Stimulated activated CD4-positive, alpha-beta T cell treated with anti-CD3 and anti-CD28 coated beads, Interleukin-2, amount 100 ng/mL, for 4 hours (primary cell): ENCODE measurements at regions not wholly inside any gene's neighbourhood (a gene's known extent, or its start where the extent isn't known, plus 50 kb on each side); places are given as distances from the start of the nearest gene placed in this dataset.
"Not testable (repeated sequence)": the region's sequence is repeated elsewhere in the genome, so short reads cannot be mapped to it uniquely, and the experiment has no call there.

ENCODE experiments used
- DNase-seq: peaks from one replicate; pipeline ENCODE4 v3.0.0-alpha.2; 2020; ENCODE audit warnings: low read depth

DNA sequence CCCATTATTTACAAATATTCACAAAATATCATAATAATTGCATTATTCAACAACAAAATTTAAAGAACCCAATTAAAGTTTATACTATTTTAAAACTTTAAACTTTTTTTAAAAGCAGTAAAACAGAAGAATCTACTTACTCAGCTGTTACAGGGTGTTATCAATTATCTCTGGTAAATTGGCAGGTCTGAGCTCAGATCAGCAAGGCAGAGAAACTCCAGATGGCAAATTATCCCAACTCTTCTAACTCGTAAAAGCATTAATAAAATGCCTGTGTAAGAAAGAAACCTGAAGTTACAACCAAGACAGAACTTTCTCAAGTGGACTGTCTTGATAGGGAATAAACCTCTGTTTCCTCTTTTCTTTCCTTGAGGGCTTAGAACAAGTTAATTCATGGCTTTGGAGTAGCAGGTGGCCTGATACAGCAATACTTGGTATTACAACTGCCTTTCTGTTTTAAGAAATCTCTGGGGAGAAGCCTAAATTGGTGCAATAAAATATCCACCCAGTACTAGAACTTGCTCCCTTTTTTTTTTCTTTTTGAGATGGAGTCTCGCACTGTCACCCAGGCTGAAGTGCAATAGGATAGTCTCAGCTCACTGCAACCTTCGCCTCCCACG is 275.3 kb upstream of the MKLN1 start:
- DNase-seq: no peak

DNA sequence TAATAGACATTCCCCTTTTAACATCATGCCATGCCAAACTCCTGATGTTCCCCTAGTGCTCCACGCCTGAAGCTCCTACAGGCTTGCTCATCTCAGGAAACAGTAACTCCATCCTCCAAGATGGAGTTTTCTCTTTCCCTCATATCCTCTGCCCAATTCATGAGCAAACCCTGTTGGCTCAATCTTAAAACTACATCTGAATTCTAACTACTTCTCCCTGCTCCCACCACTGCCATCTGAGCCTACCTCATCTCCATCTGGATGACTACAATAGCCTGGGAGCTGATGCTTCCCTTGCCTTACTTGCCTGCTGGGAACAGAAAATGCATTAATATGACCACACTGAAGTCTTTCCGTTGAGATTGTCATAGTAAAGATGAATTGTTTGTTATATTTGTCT is 271.7 kb upstream of the MKLN1 start:
- DNase-seq: no peak

DNA sequence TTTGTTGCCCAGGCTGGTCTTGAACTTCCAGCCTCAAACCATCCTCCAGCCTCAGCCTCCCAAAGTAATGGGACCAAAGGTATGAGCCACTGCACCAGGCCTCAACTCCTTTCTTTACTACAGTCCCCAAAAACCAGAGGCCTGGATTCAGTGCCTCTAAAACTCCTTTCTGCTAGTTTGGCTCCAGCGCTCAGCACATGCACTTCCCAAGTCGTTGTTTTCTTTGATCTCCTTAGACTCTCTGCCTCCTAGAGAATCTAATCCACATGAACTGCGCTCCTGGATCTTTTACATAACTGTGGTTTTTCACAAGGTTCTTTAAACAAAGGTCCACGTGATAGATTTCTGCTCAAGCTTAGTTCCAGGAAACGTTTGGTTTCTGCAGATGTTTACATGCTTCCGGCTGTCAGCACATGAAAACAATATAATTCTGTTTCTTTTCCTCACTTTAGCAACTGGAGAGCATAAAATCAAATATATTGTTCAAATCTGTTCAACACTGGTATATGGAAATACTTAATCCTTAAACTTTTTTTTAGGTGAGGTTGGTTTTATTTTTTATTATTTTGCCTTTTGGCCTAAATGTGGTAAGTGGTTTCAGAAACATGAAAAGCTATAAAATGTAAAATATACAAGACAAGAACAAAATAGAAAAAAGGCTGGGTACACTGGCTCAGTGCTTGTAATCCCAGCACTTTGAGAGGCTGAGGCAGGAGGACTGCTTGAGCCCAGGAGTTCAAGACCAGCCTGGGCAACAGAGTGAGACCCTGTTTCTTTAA is 270.5 kb upstream of the MKLN1 start:
- no peak for DNase-seq

DNA sequence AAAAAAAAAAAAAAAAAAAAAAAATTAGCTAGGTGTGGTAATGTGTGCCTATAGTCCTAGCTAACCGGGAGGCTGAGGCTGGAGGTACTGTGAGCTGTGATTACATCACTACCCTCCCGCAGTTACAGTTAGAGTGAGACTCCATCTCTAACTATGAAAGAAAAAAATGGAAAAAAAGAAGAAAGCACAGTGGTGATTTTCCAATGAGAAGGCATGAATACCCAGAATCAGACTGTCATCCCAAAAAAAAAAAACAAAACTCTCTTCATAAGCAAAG is 269.9 kb upstream of the MKLN1 start:
- DNase-seq: peak; percentile 35

DNA sequence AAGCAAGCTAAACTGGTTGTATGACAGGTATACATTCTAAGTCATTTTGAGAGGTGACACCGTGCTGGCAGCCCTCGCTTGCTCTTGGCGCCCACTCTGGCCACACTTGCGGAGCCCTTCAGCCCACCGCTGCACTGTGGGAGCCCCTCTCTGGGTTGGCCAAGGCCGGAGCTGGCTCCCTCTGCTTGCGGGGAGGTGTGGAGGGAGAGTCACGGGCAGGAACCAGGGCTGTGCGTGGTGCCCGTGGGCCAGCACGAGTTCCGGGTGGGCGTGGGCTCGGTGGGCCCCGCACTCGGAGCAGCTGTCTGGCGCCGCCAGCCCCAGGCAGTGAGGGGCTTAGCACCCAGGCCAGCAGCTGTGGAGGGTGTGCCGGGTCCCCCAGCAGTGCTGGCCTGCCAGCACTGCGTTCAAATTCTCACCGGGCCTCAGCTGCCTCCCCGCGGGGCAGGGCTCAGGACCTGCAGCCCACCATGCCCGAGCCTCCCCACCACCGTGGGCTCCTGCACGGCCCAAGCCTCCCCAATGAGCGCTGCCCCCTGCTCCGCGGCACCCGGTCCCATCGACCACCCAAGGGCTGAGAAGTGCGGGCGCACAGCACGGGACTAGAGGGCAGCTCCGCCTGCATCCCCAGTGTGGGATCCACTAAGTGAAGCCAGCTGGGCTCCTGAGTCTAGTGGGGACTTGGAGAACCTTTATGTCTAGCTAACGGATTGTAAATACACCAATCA is 269.0 kb upstream of the MKLN1 start:
- DNase-seq: not testable (repeated sequence)

DNA sequence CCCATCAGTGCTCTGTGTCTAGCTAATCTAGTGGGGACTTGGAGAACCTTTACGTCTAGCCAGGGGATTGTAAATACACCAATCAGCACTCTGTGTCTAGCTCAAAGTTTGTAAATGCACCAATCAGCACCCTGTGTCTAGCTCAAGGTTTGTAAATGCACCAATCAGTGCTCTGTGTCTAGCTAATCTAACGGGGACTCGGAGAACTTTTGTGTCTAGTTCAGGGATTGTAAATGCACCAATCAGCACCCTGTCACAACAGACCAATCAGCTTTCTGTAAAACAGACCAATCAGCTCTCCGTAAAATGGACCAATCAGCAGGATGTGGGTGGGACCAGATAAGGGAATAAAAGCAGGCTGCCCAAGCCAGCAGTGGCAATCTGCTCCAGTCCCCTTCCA is 268.3 kb upstream of the MKLN1 start:
- DNase-seq: not testable (repeated sequence)

- no peak for DNase-seq
Observed at GRCh38 chr7:131061158-131061557, 266.5 kb upstream of the MKLN1 start.

- DNase-seq: no peak
Observed at GRCh38 chr7:131061818-131062217, 265.9 kb upstream of the MKLN1 start.

- no peak for DNase-seq
Observed at GRCh38 chr7:131066635-131067034, 261.0 kb upstream of the MKLN1 start.

- DNase-seq: no peak
Observed at GRCh38 chr7:131067220-131067619, 260.5 kb upstream of the MKLN1 start.

- no peak for DNase-seq
Observed at GRCh38 chr7:131068604-131069021, 259.1 kb upstream of the MKLN1 start.

DNA sequence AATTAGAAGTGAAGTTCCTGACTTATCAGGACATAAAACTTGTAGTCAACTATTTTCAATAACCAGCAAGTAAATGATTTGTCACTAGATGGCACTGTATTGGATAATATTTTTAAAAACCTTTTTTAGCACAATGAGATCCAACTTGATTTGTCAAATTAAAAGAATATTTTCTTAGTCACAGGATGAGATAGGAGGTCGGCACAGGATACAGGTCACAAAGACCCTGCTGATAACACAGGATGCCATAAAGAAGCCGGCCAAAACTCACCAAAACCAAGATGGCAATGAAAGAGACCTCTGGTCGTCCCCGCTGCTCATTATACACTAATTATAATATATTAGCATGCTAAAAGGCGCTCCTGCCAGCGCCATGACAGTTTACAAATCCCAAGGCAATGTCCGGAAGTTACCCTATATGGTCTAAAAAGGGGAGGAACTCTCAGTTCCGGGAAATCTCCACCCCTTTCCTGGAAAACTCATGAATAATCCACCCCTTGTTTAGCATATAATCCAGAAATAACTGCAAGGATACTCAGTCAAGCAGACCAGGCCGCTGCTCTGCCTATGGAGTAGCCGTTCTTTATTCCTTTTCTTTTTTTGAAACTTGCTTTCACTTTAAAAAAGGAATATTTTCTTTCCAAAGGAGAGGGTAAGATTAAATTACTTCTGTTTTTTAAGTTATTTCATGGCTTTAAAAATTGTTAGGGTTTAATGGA is 255.7 kb upstream of the MKLN1 start:
- DNase-seq: no peak

DNA sequence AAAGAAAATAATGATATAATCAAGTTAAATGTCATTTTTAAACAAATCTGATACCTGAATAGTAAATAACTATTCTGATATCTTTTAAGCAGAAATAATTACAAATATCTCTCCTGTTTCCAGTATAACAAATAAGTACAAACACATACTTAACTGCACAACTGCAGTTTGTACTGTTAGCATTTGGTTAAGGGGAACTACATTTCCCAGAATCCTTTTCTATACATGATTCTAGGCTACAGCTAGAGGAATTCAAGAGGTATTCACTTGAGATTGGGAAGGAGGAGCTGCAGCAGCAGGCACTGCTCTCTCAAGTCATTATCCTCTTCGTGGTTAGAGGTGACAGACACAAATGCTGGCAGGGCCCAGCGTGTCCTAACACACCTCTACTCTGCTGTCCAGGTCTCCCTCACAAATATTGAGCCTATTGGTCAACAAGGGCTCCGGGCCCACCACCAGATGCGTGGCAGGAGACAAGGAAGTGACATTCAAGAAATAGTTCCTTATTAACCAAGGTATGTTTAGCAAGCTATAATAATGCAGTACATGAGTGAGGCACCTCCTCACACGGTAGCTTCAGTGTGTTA is 255.1 kb upstream of the MKLN1 start:
- DNase-seq: no peak

DNA sequence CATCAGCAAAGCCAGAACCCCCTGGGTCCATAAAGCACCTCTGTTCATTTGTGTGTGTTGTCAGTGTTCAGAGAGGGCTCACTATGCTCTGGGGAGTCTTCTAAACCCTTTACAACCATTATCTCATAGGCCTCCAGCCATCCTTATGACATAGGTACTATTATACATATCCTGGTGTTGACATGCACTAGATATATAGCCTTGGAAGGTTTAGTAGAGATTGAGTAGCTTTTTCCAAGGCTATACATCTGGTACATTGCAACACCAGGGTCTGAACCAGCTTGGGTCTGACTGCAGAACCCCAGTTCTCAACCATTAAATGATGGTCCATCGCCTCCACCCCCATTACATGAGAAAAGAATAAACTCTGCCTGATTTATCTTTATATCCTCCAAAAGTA is 253.6 kb upstream of the MKLN1 start:
- no peak for DNase-seq

DNA sequence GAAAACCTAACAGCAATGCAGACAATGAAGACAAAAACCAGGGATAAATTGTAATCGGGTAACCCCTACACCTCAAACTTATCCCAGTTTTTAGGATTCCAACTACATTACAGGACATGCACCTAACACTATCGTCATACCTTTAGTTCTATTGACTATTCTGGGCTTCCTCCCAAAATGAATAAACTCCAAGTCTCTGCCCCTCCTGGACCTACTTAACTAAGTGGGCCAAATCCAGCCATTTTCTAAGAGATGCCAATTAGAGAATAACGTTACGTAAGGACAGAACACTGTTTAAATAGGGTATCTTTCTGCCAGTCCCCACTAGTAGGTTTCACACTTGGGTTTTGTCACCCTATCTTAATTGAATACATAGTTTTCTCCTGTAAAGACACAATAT is 253.1 kb upstream of the MKLN1 start:
- DNase-seq: no peak

DNA sequence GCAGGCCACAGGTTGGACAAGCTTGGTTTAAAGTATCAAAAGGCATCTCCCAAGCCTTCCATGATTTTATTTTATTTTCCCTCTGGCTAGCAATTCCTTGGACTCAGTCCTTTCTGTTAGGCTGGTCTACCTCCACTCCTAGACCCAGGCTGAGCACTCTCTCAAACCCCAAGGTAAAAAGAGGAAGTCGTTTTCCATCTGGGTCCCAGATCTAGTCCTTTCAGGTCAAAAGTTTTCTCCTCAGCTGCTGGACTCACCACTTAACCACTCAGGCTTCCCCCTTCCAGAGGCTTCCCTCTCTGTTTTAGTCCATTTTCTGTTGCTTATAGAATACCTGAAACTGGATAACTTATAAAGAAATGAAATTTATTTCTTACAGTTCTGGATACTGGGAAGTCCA is 252.3 kb upstream of the MKLN1 start:
- DNase-seq: no peak

DNA sequence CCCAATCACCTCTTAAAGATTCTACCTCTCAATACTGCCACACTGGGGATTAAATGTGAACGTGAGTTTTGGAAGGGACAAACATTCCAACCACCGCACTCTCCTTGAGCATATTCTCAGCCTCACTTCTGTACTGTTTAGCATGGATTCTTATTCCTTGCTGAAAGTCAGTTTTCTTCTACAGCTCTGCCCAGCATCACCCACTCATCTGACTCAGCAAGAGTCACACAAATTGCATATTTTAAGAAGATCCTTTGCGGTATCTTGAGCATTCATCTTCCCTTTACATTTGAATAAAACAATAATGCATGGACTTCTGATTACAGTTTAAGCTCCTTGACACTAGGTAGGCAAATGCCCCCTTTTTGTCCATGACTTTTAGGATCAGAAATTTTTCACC is 251.6 kb upstream of the MKLN1 start:
- DNase-seq: no peak

- DNase-seq: no peak
Observed at GRCh38 chr7:131076711-131077181, 250.9 kb upstream of the MKLN1 start.

- no peak for DNase-seq
Observed at GRCh38 chr7:131077735-131078134, 249.9 kb upstream of the MKLN1 start.

- DNase-seq: no peak
Observed at GRCh38 chr7:131080754-131081153, 246.9 kb upstream of the MKLN1 start.

DNA sequence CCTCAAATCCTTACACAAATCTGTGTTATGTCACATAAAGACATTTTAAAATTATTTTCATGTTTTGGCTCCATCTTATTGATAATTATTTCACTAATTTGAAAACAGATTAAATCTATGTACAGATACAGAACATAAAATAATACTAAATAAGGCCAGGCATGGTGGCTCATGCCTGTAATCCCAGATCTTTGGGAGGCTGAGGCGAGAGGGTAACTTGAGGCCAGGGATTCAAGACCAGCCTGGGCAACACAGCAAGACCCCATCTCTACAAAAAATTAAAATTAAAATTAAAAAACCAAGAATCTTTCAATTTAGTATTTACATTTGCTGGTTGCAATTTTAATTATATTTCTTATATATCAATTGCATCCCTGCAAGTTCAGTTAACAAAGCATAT is 246.4 kb upstream of the MKLN1 start:
- no peak for DNase-seq

- DNase-seq: no peak
Observed at GRCh38 chr7:131083781-131084180, 243.9 kb upstream of the MKLN1 start.
